ENCODE measurements at regions not wholly inside any gene's neighbourhood (a gene's known extent, or its start where the extent isn't known, plus 50 kb on each side); places are given as distances from the start of the nearest gene placed in this dataset.

- Histone ChIP-seq H3K36me3 (ENCODE audit: control insufficient read depth in 2 of 2, extremely low read depth in 1 of 2, insufficient read depth in 2 of 2, low read length in 2 of 2) (no peaks in the 10 kb centered on the region), H3K4me1 (ENCODE audit: control insufficient read depth, extremely low read depth, insufficient read depth, low read length) (no peaks in the 10 kb centered on the region), H3K27me3 (ENCODE audit: control insufficient read depth in 2 of 2, insufficient read depth in 2 of 2, low read length in 2 of 2) (no peaks in the 10 kb centered on the region), H3K4me2 (ENCODE audit: insufficient read depth, low read length) (no peak overlapping the region), H3K27ac (ENCODE audit: insufficient read depth, low read depth, low read length) (no peak overlapping the region), H3K9me1 (replicated peaks; ENCODE audit: control insufficient read depth, extremely low read depth, insufficient read depth, low read length) (no peaks in the 10 kb centered on the region), H3K4me3 (replicated peaks in 1 of 3; ENCODE audit: insufficient read depth in 1 of 3, low read depth in 1 of 3, low read length in 3 of 3) (no peak overlapping the region), H3K79me2 (ENCODE audit: control insufficient read depth, insufficient read depth, low read length) (no peaks in the 10 kb centered on the region), H3K9me3 (replicated peaks; ENCODE audit: control insufficient read depth, insufficient read depth, low read length) (no peaks in the 10 kb centered on the region), H4K20me1 (replicated peaks; ENCODE audit: control insufficient read depth, extremely low read depth, insufficient read depth, low read length) (no peaks in the 10 kb centered on the region), H2AFZ (ENCODE audit: low read depth, low read length) (no peak overlapping the region), H3K9ac (replicated peaks; ENCODE audit: extremely low read depth, insufficient read depth, low read length) (no peak overlapping the region)
- FAIRE-seq (no peak), DNase-seq (ENCODE audit: low read depth, low spot score) (no peak)
- TF ChIP-seq POLR2A (IDR thresholded peaks at IDR 0.05; ENCODE audit: low read depth, low read length) (no peak), GATA2 (IDR thresholded peaks at IDR 0.05; ENCODE audit: insufficient read depth, insufficient read length, low read depth, low read length) (no peak), CTCF (IDR thresholded peaks at IDR 0.05; ENCODE audit: extremely low read depth in 1 of 2, insufficient read depth in 1 of 2, low read depth in 1 of 2, low read length in 2 of 2) (no peak), POLR2AphosphoS5 (IDR thresholded peaks at IDR 0.05; ENCODE audit: insufficient read depth, low read depth, low read length) (no peak), MAX (IDR thresholded peaks at IDR 0.05; ENCODE audit: insufficient read depth, insufficient read length) (no peak), MYC (IDR thresholded peaks at IDR 0.05; ENCODE audit: low read depth, low read length) (no peak)
- dilution Hi-C loops (cut with MboI; ENCODE audit: extremely low pct_ligation_motif_present, low sequenced_read_pairs) (no loop called here), intact Hi-C loops (cut with micrococcal nuclease) (no loop called here)
- CTCF ChIA-PET, result no interaction called here
- no TSS peak for BruUV-seq (replicated peaks)
- POLR2A ChIA-PET, result no interaction called here
Observed at GRCh38 chr2:121150126-121150525, 134.9 kb downstream of the TFCP2L1 start.

- POLR2A ChIA-PET, result no interaction called here
- no peak overlapping the region for H2AFZ ChIP-seq (ENCODE audit: low read depth, low read length)
Observed at GRCh38 chr2:121150713-121151112, 134.3 kb downstream of the TFCP2L1 start.

More at GRCh38 chr2:121150713-121151112, 134.3 kb downstream of the TFCP2L1 start:
- no peak for FAIRE-seq
- dilution Hi-C loops (cut with MboI; ENCODE audit: extremely low pct_ligation_motif_present, low sequenced_read_pairs) (no loop called here), intact Hi-C loops (cut with micrococcal nuclease) (no loop called here)
- DNase-seq (ENCODE audit: low read depth, low spot score), result no peak
- Histone ChIP-seq H3K4me3 (replicated peaks in 1 of 3; ENCODE audit: insufficient read depth in 1 of 3, low read depth in 1 of 3, low read length in 3 of 3) (no peak overlapping the region), H3K4me2 (ENCODE audit: insufficient read depth, low read length) (no peak overlapping the region), H3K9me3 (replicated peaks; ENCODE audit: control insufficient read depth, insufficient read depth, low read length) (no peaks in the 10 kb centered on the region), H3K9me1 (replicated peaks; ENCODE audit: control insufficient read depth, extremely low read depth, insufficient read depth, low read length) (no peaks in the 10 kb centered on the region), H3K4me1 (ENCODE audit: control insufficient read depth, extremely low read depth, insufficient read depth, low read length) (no peaks in the 10 kb centered on the region), H3K27ac (ENCODE audit: insufficient read depth, low read depth, low read length) (no peak overlapping the region), H3K79me2 (ENCODE audit: control insufficient read depth, insufficient read depth, low read length) (no peaks in the 10 kb centered on the region), H3K36me3 (ENCODE audit: control insufficient read depth in 2 of 2, extremely low read depth in 1 of 2, insufficient read depth in 2 of 2, low read length in 2 of 2) (no peaks in the 10 kb centered on the region), H3K9ac (replicated peaks; ENCODE audit: extremely low read depth, insufficient read depth, low read length) (no peak overlapping the region), H4K20me1 (replicated peaks; ENCODE audit: control insufficient read depth, extremely low read depth, insufficient read depth, low read length) (no peaks in the 10 kb centered on the region), H3K27me3 (ENCODE audit: control insufficient read depth in 2 of 2, insufficient read depth in 2 of 2, low read length in 2 of 2) (no peaks in the 10 kb centered on the region)
- TF ChIP-seq POLR2A (IDR thresholded peaks at IDR 0.05; ENCODE audit: low read depth, low read length) (no peak), GATA2 (IDR thresholded peaks at IDR 0.05; ENCODE audit: insufficient read depth, insufficient read length, low read depth, low read length) (no peak), MAX (IDR thresholded peaks at IDR 0.05; ENCODE audit: insufficient read depth, insufficient read length) (no peak), JUN (IDR thresholded peaks at IDR 0.05; ENCODE audit: borderline replicate concordance, insufficient read depth, insufficient read length, low read depth) (no peak)
- CTCF ChIA-PET, result no interaction called here
- no TSS peak for BruUV-seq (replicated peaks)
